ENCODE measurements at regions not wholly inside any gene's neighbourhood (a gene's known extent, or its start where the extent isn't known, plus 50 kb on each side); places are given as distances from the start of the nearest gene placed in this dataset.

DNA sequence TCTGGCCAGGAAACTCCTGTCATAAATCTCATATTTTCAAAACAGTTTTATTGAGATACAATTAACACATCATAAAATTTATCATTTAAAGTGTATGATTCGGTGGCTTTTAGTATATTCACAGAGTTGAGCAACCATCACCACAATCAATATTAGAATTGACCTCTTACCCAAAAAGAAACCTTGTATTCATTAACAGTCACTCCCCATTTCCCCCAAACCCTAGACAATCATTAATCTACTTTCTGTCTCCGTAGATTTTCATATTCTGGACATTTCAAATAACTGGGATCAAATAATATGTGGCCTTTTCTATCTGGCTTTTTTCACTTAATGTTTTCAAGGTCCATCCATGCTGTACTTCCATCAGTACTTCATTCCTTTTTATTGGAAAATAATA, 145.7 kb upstream of the RORA start:
- CTCF ChIA-PET, result no interaction called here
- Histone ChIP-seq H4K91ac (ENCODE audit: insufficient read depth, low read depth, low read length) (no peak overlapping the region), H3K4ac (ENCODE audit: low read depth, low read length) (no peak overlapping the region), H2BK20ac (ENCODE audit: low read depth, low read length) (no peak overlapping the region), H4K5ac (ENCODE audit: low read depth, low read length) (no peak overlapping the region), H3K27ac (ENCODE audit: insufficient read depth, low read length) (no peak overlapping the region), H3K9ac (ENCODE audit: low read depth, low read length) (no peak overlapping the region), H3K14ac (replicated peaks; ENCODE audit: low read depth, low read length) (no peak overlapping the region), H4K20me1 (ENCODE audit: insufficient read depth, low read length) (no peaks in the 10 kb centered on the region), H3K79me1 (ENCODE audit: low read depth in 1 of 2, low read length in 2 of 2) (no peaks in the 10 kb centered on the region), H3K4me2 (ENCODE audit: low read depth, low read length) (no peak overlapping the region), H2BK5ac (ENCODE audit: low read depth, low read length, poor library complexity, severe bottlenecking) (no peak overlapping the region), H2BK15ac (ENCODE audit: low read depth, low read length) (no peak overlapping the region), H3K56ac (ENCODE audit: extremely low read depth, insufficient read depth, low read length) (no peak overlapping the region), H3K4me1 (ENCODE audit: control insufficient read depth, insufficient read depth, low read length) (no peaks in the 10 kb centered on the region), H2AK9ac (replicated peaks; ENCODE audit: low read depth, low read length, poor library complexity) (no peak overlapping the region), H3K23ac (ENCODE audit: low read depth, low read length) (no peak overlapping the region), H2BK120ac (ENCODE audit: low read depth, low read length) (no peak overlapping the region), H3K9me3 (ENCODE audit: control insufficient read depth, insufficient read depth, low read length) (no peaks in the 10 kb centered on the region), H4K8ac (ENCODE audit: low read depth in 2 of 2, low read length in 2 of 2) (no peak overlapping the region), H3K18ac (ENCODE audit: low read depth, low read length) (no peak overlapping the region), H3K36me3 (ENCODE audit: control insufficient read depth, insufficient read depth, low read length) (no peaks in the 10 kb centered on the region), H3K4me3 (ENCODE audit: insufficient read depth, low read depth, low read length) (no peak overlapping the region), H3K9me1 (ENCODE audit: insufficient read depth, low read length) (no peaks in the 10 kb centered on the region), H2AK5ac (ENCODE audit: low read depth, low read length) (no peak overlapping the region), H3K27me3 (ENCODE audit: control insufficient read depth, insufficient read depth, low read length) (no peaks in the 10 kb centered on the region), H2AFZ (replicated peaks; ENCODE audit: low read length, poor library complexity) (no peak overlapping the region)
- in situ Hi-C loops (cut with MboI; ENCODE audit: low sequenced_read_pairs) (no loop called here), dilution Hi-C loops (cut with HindIII; ENCODE audit: low sequenced_read_pairs, unreplicated experiment) (no loop called here), intact Hi-C loops (cut with micrococcal nuclease) (no loop called here)
- DNase-seq (no peak), ATAC-seq (ENCODE audit: low read depth) (no peak)
- POLR2A ChIA-PET (ENCODE audit: unreplicated experiment), result no interaction called here
- no CpG with 5 or more reads among the region's 2 CpGs for WGBS, 2 experiments (ENCODE audit: extremely low coverage in 2 of 2, insufficient read length in 1 of 2)
- TF ChIP-seq ELK1 (IDR thresholded peaks at IDR 0.05; ENCODE audit: borderline replicate concordance, low read depth, low read length), result no peak
- no peak for TF ChIP-seq CHD1 (IDR thresholded peaks at IDR 0.05; ENCODE audit: low read depth, low read length)
- TF ChIP-seq MAZ (IDR thresholded peaks at IDR 0.05; ENCODE audit: borderline replicate concordance, low read depth, low read length), result no peak
- TF ChIP-seq RAD21 (IDR thresholded peaks at IDR 0.05; ENCODE audit: low read length), result no peak
- no peak for TF ChIP-seq USF2 (IDR thresholded peaks at IDR 0.05; ENCODE audit: low read depth, low read length)
- TF ChIP-seq MAFK (IDR thresholded peaks at IDR 0.05; ENCODE audit: low read depth, low read length), result no peak
- TF ChIP-seq POLR2A (IDR thresholded peaks at IDR 0.05; ENCODE audit: low read depth, low read length), result no peak
- TF ChIP-seq FOS (IDR thresholded peaks at IDR 0.05; ENCODE audit: low read depth, low read length), result no peak
- no peak for TF ChIP-seq SMC3 (IDR thresholded peaks at IDR 0.05; ENCODE audit: low read depth, low read length)
- TF ChIP-seq RFX5 (IDR thresholded peaks at IDR 0.05; ENCODE audit: low read depth, low read length), result no peak
- no peak for TF ChIP-seq CEBPB (IDR thresholded peaks at IDR 0.05; ENCODE audit: low read depth, low read length)
- no peak for TF ChIP-seq NFE2L2 (IDR thresholded peaks at IDR 0.05; ENCODE audit: low read depth, low read length)
- TF ChIP-seq RCOR1 (IDR thresholded peaks at IDR 0.05; ENCODE audit: insufficient replicate concordance, low read length), result no peak
- no peak for TF ChIP-seq MXI1 (IDR thresholded peaks at IDR 0.05; ENCODE audit: borderline replicate concordance, low read depth, low read length)
- TF ChIP-seq BHLHE40 (IDR thresholded peaks at IDR 0.05; ENCODE audit: low read depth, low read length), result no peak
- no TSS peak for BruUV-seq (replicated peaks)
